GM23248 (cell line): ENCODE measurements at regions not wholly inside any gene's neighbourhood (a gene's known extent, or its start where the extent isn't known, plus 50 kb on each side); places are given as distances from the start of the nearest gene placed in this dataset.
"Not testable (repeated sequence)": the region's sequence is repeated elsewhere in the genome, so short reads cannot be mapped to it uniquely, and the experiment has no call there.

ENCODE experiments used
- DNase-seq: peaks from one replicate; pipeline ENCODE4 v3.0.0-alpha.2; 2015
- H2AFZ ChIP-seq: fragments of 200-600 bp; sonication (generic); 2 replicates; pipeline ENCODE4 v1.6.1; 2016; ENCODE audit warnings: antibody characterized with exemption
- H3F3A ChIP-seq: fragments of 200-600 bp; sonication (generic); 2 replicates; pipeline ENCODE4 v1.6.1; 2016; ENCODE audit warnings: mild to moderate bottlenecking, antibody characterized with exemption, mixed run types; ENCODE audit not compliant: insufficient read depth
- H3K27ac ChIP-seq: fragments of 200-600 bp; sonication (generic); 2 replicates; pipeline ENCODE4 v1.5.1; 2016; ENCODE audit warnings: mild to moderate bottlenecking
- H3K27me3 ChIP-seq: fragments of 200-600 bp; sonication (generic); replicated peaks from 2 replicates; pipeline ENCODE4 v1.6.1; 2016; ENCODE audit warnings: mild to moderate bottlenecking; ENCODE audit not compliant: insufficient read depth
- H3K36me3 ChIP-seq: fragments of 200-600 bp; sonication (generic); 2 replicates; pipeline ENCODE4 v1.6.1; 2016; ENCODE audit warnings: low read depth, mild to moderate bottlenecking
- H3K4me1 ChIP-seq: fragments of 200-600 bp; sonication (generic); 2 replicates; pipeline ENCODE4 v1.6.1; 2016; ENCODE audit warnings: mild to moderate bottlenecking; ENCODE audit not compliant: insufficient read depth
- H3K4me2 ChIP-seq: fragments of 200-600 bp; sonication (generic); one replicate; pipeline ENCODE4 v1.6.1; 2016; ENCODE audit warnings: mild to moderate bottlenecking; ENCODE audit not compliant: unreplicated experiment
- H3K4me3 ChIP-seq: fragments of 200-600 bp; sonication (generic); 2 replicates; pipeline ENCODE4 v1.5.1; 2016; ENCODE audit warnings: mild to moderate bottlenecking
- H3K79me2 ChIP-seq: fragments of 200-600 bp; sonication (generic); 2 replicates; pipeline ENCODE4 v1.6.1; 2016; ENCODE audit warnings: mild to moderate bottlenecking; ENCODE audit not compliant: insufficient read depth
- H3K9ac ChIP-seq: fragments of 200-600 bp; sonication (generic); 2 replicates; pipeline ENCODE4 v1.6.1; 2016; ENCODE audit warnings: mild to moderate bottlenecking
- H3K9me2 ChIP-seq: fragments of 200-600 bp; sonication (generic); 2 replicates; pipeline ENCODE4 v1.6.1; 2016; ENCODE audit warnings: mixed run types, mild to moderate bottlenecking, moderate library complexity; ENCODE audit not compliant: insufficient read depth
- H3K9me3 ChIP-seq: fragments of 200-600 bp; sonication (generic); one replicate; pipeline ENCODE4 v1.6.1; 2017; ENCODE audit warnings: low read depth
- H4K20me1 ChIP-seq: fragments of 200-600 bp; sonication (generic); 2 replicates; pipeline ENCODE4 v1.6.0; 2016; ENCODE audit not compliant: insufficient read depth
- EZH2 ChIP-seq: fragments of 200-600 bp; sonication (generic); IDR thresholded peaks from 2 replicates; pipeline ENCODE4 v1.6.1; 2018; ENCODE audit warnings: antibody characterized with exemption, mild to moderate bottlenecking; ENCODE audit not compliant: insufficient read depth, poor library complexity, severe bottlenecking
- EZH2phosphoT487 ChIP-seq: fragments of 200-600 bp; sonication (generic); IDR thresholded peaks from 2 replicates; pipeline ENCODE4 v1.6.1; 2018; ENCODE audit warnings: antibody characterized with exemption, moderate library complexity, mild to moderate bottlenecking, low read depth; ENCODE audit not compliant: insufficient read depth
- WGBS, 2 experiments: methylation state at CpG; one replicate each; pipeline ENCODE4 v1.1.6; 2015 to 2017; ENCODE audit warnings: low lambda C conversion rate in 2 of 2, low coverage in 1 of 2; ENCODE audit errors: missing lambda C conversion rate in 2 of 2; 5-methylcytosine and 5-hydroxymethylcytosine counted together
- in situ Hi-C: fragments of 300-500 bp; cut with MboI; formaldehyde crosslinking; loops from 2 replicates; pipeline ENCODE4 v1.15.0; 2020

DNA sequence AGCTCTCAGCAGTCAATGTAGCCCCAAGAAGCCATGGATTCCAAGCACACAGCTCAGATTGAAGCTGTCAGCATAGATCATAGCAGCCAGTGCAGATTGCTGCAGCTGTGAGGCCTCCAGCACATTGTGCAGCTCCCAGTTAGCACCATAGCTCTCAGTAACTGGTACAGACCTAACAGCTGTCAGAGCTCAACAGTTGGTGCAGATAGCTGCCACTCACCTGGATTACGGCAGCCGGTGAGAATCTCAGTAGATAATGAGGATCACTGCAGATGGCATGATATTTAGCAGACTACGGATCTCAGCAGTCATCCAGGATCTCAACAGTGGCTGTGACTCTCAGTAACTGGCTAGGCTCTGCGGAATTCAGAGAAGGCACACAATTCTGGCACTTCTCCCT is 500.4 kb downstream of the TUSC1 start:
- no peak for DNase-seq
- H3K4me1 ChIP-seq = no peaks in the 10 kb centered on the region
- H4K20me1 ChIP-seq = no peaks in the 10 kb centered on the region
- no peaks in the 10 kb centered on the region for H3F3A ChIP-seq
- no peak overlapping the region for H3K27ac ChIP-seq
- 49 to 50% methylated on average over 4 of the region's 4 CpGs for WGBS, 2 experiments
- TF ChIP-seq EZH2 (no peak), EZH2phosphoT487 (no peak)
- no peaks in the 10 kb centered on the region for H3K36me3 ChIP-seq
- H3K79me2 ChIP-seq = no peaks in the 10 kb centered on the region
- H3K9ac ChIP-seq = no peak overlapping the region
- 0 out of 2 replicates have a peak, but pooled peaks cover 3% of the 10 kb centered on the region for H3K9me2 ChIP-seq
- H2AFZ ChIP-seq = no peak overlapping the region
- H3K9me3 ChIP-seq = no peaks in the 10 kb centered on the region
- no peaks in the 10 kb centered on the region for H3K27me3 ChIP-seq
- no peak overlapping the region for H3K4me3 ChIP-seq
- H3K4me2 ChIP-seq = no peak overlapping the region
- in situ Hi-C loops = no loop called here

DNA sequence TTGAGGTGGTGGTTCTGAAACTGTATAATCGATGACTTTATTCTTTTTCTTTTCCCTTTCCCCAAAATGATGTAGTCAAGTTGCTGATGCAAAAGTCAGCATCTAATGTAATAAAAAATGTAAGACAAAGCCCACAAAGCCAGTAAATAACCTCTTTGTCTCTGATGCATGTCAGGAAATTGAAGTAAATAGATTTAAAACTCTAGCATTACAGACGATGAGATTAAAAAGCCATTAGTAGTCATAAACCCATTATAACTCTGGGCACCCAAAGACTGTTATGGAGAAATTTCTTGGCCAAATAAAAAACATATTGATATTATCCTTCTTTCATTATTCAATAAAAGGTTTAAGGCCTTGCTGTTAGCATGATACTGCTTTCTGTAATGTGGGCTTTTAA is 548.7 kb downstream of the TUSC1 start:
- Histone ChIP-seq H3K4me1 (no peaks in the 10 kb centered on the region), H3K79me2 (no peaks in the 10 kb centered on the region), H3K9ac (no peak overlapping the region), H3K27ac (no peak overlapping the region), H3K4me3 (no peak overlapping the region), H3K9me3 (peaks cover 9% of the 10 kb centered on the region), H3K27me3 (no peaks in the 10 kb centered on the region), H3K9me2 (no peaks in the 10 kb centered on the region), H4K20me1 (no peaks in the 10 kb centered on the region), H3K4me2 (no peak overlapping the region), H3K36me3 (no peaks in the 10 kb centered on the region), H2AFZ (no peak overlapping the region), H3F3A (no peaks in the 10 kb centered on the region)
- 25 to 31% methylated on average over 2 of the region's 2 CpGs for WGBS, 2 experiments
- in situ Hi-C loops = no loop called here
- TF ChIP-seq EZH2 (no peak), EZH2phosphoT487 (no peak)
- no peak for DNase-seq

DNA sequence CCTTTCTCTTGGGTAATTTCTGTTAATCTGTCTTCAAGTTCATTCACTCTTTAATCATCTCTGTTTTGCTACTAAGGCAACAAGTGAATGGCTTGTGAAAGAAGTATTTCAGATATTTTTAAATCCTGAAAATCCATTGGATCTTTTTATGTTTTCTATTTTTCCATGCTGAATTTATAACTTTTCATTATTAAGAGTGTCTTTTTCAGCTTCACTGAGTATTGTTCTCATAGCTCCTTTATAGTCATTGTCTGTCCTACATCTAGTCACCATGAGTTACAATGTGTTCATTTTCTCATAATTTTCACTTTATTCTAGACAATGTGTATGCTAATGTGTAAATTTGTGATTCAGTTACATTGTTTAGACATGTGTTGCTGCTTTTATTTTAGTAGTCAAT is 556.4 kb downstream of the TUSC1 start:
- H3K4me1 ChIP-seq = no peaks in the 10 kb centered on the region
- H3K4me2 ChIP-seq = no peak overlapping the region
- no peaks in the 10 kb centered on the region for H3F3A ChIP-seq
- H3K36me3 ChIP-seq = no peaks in the 10 kb centered on the region
- no peak overlapping the region for H2AFZ ChIP-seq
- no peaks in the 10 kb centered on the region for H3K79me2 ChIP-seq
- no peak overlapping the region for H3K27ac ChIP-seq
- H3K27me3 ChIP-seq = no peaks in the 10 kb centered on the region
- H3K9ac ChIP-seq = no peak overlapping the region
- in situ Hi-C loops = no loop called here
- no peaks in the 10 kb centered on the region for H3K9me2 ChIP-seq
- no peak overlapping the region for H3K4me3 ChIP-seq
- no peaks in the 10 kb centered on the region for H3K9me3 ChIP-seq
- DNase-seq = no peak
- TF ChIP-seq EZH2 (no peak), EZH2phosphoT487 (no peak)
- no peaks in the 10 kb centered on the region for H4K20me1 ChIP-seq

DNA sequence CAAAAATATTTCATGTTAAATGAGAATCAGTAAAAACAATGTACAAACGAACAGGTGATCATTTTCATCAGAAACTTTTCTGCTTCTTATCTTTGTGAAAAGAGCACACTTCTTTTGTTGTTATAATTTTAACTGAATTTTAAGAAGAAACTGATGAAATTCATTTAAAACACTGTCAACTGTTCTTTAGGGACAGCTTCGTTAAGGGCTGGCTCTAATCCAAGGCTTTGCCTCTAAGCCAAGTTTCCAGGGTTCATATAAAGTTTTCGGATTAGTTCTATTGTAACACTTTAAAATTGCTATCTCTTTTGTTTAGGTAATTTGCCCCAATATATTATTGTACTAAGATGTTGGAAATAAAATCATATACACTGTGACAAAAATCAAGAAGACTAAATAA is 559.2 kb downstream of the TUSC1 start:
- no peak overlapping the region for H3K4me2 ChIP-seq
- no peak for DNase-seq
- no peak overlapping the region for H3K4me3 ChIP-seq
- H3K36me3 ChIP-seq = no peaks in the 10 kb centered on the region
- no peaks in the 10 kb centered on the region for H3F3A ChIP-seq
- no peak overlapping the region for H3K27ac ChIP-seq
- no peaks in the 10 kb centered on the region for H3K4me1 ChIP-seq
- no peaks in the 10 kb centered on the region for H3K79me2 ChIP-seq
- WGBS, 2 experiments = 2 to 6% methylated on average over 3 of the region's 3 CpGs
- no peak overlapping the region for H2AFZ ChIP-seq
- H3K9me3 ChIP-seq = no peaks in the 10 kb centered on the region
- no peak overlapping the region for H3K9ac ChIP-seq
- in situ Hi-C loops = no loop called here
- no peak for TF ChIP-seq EZH2phosphoT487
- TF ChIP-seq EZH2 = no peak
- no peaks in the 10 kb centered on the region for H3K9me2 ChIP-seq
- H3K27me3 ChIP-seq = no peaks in the 10 kb centered on the region
- H4K20me1 ChIP-seq = no peaks in the 10 kb centered on the region

DNA sequence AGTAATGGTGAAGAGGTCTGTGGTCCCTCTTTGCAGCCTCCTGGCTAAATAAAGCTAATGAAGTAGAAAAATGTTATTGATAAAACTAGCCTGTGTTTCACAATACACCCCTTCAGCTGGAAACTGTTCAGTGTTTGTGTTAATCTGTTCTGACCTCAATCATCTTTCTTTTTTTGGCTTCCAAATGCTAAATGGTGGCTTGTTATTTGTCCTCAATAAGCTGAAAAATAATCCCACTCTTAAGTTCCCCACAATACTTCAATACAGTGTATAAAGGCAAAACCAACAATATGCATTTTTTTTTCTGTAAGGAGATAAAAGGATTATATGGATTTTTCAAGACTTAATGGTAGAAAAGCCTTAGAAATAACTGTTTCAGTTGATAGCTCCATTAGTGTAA is 560.5 kb downstream of the TUSC1 start:
- no peak for DNase-seq
- Histone ChIP-seq H4K20me1 (no peaks in the 10 kb centered on the region), H3K9me2 (no peaks in the 10 kb centered on the region), H3K4me1 (no peaks in the 10 kb centered on the region), H3K79me2 (no peaks in the 10 kb centered on the region), H3K27me3 (no peaks in the 10 kb centered on the region), H3F3A (no peaks in the 10 kb centered on the region), H2AFZ (no peak overlapping the region), H3K4me3 (no peak overlapping the region), H3K4me2 (no peak overlapping the region), H3K36me3 (no peaks in the 10 kb centered on the region), H3K27ac (no peak overlapping the region), H3K9me3 (no peaks in the 10 kb centered on the region), H3K9ac (no peak overlapping the region)
- TF ChIP-seq EZH2 = no peak
- no peak for TF ChIP-seq EZH2phosphoT487
- in situ Hi-C loops = no loop called here

DNA sequence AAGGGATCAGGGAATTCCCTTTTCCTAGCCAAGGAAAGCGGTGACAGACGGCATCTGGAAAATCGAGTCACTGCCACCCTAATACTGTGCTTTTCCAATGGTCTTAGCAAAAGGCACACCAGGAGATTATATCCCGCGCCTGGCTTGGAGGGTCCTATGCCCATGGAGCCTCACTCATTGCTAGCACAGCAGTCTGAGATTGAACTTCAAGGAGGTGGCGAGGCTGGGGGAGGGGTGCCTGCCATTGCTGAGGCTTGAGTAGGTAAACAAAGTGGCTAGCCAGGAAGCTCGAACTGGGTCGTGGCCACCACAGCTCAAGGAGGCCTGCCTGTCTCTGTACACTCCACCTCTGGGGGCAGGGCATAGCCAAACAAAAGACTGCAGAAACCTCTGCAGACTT is 556.5 kb upstream of the IZUMO3 start:
- H3F3A ChIP-seq, H3K9ac ChIP-seq, H3K4me3 ChIP-seq, H3K27me3 ChIP-seq, H3K79me2 ChIP-seq, H3K27ac ChIP-seq, H3K36me3 ChIP-seq, H3K9me3 ChIP-seq, H3K4me1 ChIP-seq, in situ Hi-C loops, H3K9me2 ChIP-seq, H4K20me1 ChIP-seq, H3K4me2 ChIP-seq, DNase-seq, H2AFZ ChIP-seq: not testable (repeated sequence)
- 57 to 64% methylated on average over 8 of the region's 8 CpGs for WGBS, 2 experiments
